Activated CD4-positive, alpha-beta T cell treated with anti-CD3 and anti-CD28 coated beads, Interleukin-10, Interleukin-2, amounts not matched to agents 100 ng/mL and 50 ng/mL, durations not matched to agents 16 hours and 8 hours (primary cell): ENCODE measurements at regions not wholly inside any gene's neighbourhood (a gene's known extent, or its start where the extent isn't known, plus 50 kb on each side); places are given as distances from the start of the nearest gene placed in this dataset.
"Not testable (repeated sequence)": the region's sequence is repeated elsewhere in the genome, so short reads cannot be mapped to it uniquely, and the experiment has no call there.

Experiments
- DNase-seq: peaks from one replicate; pipeline ENCODE4 v3.0.0-alpha.2; 2020

DNA sequence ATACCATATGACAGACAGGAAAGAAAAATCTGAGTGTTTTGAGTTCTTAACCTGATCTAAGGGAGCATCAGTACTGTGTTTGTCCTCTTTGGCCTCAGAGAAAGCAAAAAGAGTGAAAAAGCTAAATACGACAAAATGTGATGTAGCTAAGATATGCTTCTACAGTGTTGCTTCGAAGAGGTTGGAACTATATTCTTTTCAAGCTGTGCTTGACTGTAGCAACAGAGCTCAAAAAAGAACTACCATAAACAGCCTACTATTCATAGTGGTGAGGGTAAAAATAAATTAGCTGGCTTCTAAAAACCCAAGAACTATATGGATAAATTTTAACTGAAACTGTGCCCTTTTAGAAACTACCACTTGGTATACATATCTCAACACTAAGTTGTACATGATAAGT, 881.8 kb upstream of the PCDH10 start:
- no peak for DNase-seq

DNA sequence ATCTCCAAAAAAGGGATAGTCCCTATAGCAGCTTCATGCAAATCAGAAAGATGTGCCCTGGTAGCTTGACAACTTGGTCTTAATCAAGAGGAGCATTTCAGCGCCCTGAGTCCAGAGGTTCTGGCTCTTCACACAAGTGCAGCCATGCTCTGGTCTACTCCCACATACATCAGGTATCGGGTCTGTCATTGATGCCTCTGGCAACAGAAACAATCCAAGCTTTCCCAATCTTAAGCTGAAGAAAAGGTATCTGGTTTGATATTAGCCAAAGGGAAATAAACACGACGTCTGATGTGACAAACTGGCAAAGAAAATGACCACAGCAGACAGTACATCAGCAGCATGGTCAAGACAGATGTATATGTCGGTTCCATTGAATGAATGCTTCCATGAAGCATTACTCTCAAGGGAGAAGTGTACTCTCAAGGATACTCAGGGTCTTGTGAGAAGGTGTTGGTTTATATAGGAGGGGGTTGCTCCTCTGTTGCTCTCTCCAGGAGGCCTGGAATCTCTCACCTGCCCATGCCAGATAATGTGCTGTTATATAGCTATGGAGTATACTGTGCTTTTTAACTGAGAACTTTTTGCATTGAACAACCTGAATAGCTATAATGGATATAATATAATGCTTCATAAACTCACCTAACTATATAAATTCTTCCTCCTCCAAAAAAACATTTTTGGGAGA, 879.6 kb upstream of the PCDH10 start:
- DNase-seq: no peak

DNA sequence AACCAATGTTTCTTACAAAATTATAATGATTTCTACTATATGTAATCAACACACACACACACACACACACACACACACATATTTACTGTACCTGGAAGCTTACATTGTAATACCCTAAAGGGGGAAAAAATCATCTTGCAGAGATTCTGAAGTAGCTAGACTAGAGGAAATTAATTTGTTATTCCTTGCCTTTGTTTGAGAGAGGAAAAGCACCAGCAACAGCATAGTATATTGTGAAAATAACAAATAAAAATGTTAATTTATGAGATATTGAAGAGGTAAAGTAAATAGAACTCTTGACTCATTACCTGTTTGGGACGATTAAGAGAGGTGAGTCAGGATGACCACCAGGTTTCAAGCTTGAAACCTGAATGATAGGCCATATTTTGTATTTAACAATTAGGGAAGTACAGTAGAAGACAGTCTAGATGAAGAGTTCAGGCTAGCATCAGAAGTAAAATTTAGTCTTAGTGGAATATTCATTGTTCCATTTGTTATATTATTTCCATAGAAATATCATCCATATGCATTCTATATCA, 873.4 kb upstream of the PCDH10 start:
- no peak for DNase-seq

DNA sequence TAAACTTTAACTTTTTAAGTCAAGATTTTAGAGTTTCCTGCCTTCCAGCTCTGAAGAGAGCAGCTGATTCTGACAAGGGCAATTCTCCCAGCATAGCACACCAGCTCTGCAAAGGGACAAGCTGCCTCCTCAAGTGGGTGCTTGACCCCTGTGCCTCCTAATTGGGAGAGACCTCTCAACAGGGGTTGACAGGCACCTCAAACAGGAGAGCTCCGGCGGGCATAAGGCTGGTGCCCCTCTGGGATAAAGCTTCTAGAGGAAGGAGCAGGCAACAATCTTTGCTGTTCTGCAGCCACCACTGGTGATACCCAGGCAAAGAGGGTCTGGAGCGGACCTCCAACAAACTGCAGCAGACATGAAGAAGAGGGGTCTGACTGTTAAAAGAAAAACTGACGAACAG, 872.9 kb upstream of the PCDH10 start:
- no peak for DNase-seq

DNA sequence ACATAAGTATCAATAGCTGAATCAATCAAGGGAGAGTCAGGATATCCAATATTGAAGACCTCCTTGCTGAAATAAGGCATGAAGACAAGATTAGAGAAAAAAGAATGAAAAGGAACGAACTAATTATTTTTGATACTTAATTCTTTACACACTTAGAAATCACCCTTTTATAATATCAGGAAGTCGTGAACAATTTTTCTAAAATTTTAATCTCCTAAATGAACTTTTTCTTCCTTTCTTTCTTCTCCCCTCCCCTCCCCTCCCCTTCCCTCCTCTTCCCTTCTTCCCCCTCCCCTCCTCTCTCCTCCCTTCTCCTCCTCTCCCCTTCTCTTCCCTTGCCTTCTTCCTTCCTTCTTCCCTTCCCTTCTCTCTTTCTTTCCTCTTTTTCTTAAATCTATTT, 872.1 kb upstream of the PCDH10 start:
- no peak for DNase-seq

DNA sequence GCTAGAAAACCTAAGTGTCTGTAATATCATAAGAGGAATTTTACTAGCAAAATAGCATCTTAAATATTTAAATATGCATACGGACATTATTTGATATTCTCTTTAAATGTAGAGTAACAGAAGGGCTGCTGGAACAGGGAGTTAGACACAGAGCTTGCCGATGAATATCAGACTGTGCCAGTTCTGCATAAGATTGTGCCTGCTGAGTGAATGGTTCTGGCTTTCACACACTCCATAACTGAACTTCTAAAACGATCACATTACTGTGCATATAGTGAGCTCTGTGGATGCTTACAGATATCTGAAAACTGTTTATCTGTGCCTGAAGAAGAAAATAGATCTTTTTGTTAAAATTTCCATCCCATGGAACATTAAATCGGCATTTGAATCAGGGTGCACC, 867.4 kb upstream of the PCDH10 start:
- no peak for DNase-seq

DNA sequence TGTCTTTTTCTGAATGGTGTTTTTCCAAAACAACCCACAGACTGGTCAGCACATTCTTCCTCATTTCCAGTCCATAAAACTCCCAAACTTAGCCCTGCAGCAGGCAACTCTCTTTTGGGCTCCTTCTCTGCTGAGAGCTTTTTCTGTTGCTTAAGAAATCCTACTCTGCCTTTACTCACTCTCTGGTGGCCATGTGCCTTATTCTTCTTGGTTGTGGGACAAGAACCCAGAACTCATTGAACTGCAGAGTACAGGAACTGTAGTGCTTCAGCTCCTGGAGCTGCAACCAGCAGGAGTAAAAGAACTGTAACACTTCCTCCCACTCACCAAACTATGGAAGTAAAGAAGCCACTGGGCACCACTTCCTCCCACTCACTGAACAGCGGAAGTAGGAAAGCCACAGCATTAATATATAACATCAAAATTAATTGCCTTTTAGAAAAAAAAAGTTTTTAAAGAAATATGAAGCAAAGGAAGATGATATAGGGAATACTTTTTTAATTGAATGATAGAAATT, 864.1 kb upstream of the PCDH10 start:
- no peak for DNase-seq

DNA sequence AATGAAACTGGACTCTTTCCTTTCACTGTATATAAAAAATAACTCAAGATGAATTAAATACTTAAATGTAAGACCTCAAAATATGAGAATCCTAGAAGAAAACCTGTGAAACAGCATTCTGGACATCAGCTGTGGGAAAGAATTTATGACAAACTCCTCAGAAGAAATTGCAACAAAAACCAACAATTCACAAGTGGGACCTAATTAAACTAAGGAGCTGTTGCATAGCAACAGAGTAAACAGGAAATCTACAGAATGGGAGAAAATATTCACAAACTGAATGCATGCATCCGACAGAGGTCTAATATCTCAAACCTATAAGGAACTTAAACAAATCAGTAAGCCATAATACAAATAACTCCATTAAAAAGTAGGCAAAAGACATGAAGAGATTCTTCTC, 851.7 kb upstream of the PCDH10 start:
- DNase-seq: no peak

DNA sequence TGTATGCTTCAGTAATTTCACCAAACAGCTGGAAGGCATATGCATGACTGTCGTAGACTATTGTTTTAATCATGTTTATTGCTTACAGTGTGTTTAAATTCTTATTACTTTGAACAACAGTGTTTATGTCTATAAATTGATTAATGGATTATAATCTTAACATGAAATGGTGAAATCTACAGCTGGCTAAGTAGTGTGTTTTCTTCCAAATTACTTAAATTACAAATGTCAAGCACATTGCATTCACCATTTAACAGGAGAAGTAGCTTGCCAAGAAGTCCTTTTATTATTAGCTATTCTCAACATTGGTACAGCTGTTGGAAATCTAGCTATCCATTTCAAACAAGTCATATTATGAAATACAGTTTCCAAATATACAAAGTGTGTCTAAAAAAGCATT, 849.3 kb upstream of the PCDH10 start:
- DNase-seq: no peak

DNA sequence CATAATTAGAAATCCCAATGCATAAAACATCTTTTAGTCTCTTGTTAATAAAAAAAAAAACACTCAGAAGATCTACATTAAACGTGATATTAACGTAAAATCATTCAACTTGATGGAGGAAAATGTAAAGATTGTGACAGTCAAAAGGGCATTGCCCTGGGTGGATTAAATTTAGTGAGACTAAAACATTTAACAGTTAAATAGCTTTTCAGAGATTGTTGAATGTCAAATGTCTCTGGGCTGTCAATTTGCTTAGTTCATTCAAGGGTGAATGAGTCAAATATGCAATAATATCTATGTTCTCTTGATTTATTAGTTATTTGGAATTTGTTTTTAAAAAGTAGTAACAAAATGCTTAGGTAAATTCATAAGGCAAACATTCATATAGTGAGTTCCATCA, 836.6 kb upstream of the PCDH10 start:
- DNase-seq: no peak

DNA sequence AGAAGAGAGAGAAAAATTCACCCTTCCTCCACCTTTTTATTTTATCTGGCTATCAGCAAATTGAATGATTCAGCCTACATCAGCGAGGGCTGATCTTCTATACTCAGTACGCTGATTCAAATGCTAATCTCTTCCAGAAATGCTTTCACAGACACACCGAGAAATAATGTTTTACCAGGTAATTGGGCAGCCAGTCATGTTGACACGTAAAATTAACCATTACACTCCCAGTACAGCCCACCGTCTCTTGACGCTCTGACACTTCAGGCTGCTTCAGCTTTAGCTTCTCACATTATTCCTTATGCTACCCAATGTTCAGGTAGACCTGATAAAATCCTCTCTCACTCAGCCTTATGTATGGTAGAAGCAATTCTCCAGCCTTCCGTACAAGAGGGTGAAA, 835.2 kb upstream of the PCDH10 start:
- DNase-seq: no peak

DNA sequence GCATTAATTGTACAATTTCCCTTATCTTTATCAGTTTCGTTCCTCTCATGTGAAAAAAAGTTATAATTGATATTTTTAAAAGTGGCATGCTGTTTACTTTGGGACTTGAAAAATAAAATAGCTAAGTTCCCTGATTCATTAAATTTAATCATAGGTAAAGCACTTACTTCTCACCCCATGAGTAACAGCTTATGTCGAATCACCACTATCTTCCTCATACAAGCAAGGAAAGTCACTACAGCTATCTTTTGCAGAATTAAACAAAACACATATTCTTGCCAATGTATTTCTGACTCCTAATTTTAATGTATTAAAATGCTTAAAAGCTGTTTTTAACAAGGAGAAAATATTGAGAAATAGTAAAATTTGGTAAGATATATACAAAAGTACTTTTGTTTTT, 832.4 kb upstream of the PCDH10 start:
- DNase-seq: no peak

DNA sequence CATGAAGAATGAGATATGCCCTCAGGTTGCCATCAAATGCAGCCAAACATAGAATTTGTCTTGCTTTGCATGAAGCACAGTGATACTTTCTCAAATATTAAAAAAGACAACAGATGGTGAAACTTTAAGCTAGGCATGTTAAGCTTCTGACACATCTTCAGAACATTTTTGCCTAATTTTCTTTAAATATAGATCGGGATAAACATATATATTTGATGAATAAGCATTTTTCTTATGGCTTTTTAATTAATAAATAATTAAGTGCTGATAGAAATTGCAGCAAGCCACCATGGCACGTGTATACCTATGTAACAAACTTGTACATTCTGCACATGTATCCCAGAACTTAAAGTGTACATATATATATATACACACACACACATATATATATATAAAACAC, 831.2 kb upstream of the PCDH10 start:
- no peak for DNase-seq

DNA sequence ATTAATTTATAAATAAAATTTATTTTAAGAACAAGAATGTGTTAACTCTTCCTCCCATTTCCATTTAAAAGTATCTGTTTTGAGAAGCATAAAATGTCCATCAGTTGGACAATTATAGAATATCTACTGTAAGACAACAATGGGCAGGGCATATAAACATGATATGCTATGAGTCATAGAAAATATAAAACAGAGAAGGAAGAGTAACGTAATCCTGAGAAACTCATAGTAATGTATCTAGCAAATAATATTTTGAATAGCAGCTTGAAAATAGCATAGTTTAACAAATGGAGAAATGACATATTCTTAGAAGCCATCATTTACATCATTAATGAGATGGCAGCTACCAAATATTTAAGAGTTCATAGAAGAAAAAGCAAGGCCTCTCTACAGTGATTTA, 820.3 kb upstream of the PCDH10 start:
- no peak for DNase-seq

DNA sequence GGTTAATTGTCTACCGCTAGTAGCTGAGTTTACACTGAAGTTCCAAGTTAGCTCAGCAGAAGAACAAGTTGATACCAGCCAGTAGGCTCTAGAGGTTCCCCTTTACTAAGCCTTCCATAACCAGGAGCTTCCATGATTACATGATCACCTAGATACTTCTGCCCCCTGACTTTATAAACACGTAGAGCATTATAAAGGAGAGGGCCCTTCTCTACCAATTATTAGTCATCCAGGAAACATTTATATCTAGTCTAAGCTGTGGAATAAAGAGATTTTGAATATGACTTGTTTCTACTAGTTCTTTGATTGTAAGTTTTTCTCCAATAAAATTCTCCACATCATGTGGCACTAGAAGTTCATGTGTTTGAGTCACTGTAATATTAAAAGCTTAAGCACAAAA, 818.1 kb upstream of the PCDH10 start:
- no peak for DNase-seq

DNA sequence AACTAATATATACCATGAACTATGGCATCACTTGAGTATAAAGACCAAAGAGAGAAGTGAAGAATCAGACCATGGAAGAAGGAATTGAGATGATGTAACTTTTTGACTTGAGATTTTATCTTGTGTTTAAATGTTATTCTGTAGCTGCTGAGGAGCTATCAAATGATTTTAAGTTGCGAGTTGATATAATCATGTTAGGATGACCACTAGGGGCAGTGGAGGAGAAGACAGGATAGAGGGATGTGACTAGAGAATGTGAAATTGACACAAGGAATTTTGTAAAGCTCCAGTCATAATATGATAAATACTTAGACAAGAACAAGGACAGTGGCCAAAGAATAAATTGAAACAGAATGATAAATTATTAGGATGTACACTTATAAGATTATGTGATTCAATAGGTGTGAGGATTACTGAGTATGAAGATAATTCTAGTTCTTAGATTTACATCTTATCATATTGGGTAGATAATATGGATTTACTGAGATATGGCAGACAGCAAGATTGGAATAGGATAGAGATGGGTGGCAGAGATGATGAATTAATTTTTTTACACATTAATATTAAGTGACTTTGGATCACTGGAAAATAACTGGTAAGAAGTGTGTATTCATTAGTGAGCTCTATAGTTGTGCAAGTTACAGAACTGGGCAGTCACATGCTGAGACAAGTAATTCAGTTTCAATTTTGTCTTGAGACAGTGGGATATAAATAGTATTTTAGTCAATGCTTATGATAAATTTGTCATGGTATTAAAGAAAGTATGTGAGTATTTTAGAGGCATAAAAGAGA, 816.0 kb upstream of the PCDH10 start:
- no peak for DNase-seq

DNA sequence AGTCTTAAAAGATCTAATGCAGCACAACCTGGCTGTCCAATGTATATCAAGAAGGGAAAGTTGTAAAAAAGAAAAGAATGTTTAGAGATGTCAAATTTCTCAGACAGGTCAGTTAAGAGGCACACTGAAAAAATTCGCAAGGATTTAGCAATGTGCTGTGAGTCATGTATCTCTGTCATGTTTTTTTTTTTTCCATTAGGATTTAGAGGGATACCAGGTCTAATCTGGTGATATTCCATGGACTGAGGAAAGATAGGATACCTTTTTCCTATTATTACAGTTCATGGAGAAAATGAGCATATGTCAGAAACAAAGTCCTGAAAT, 815.4 kb upstream of the PCDH10 start:
- no peak for DNase-seq

DNA sequence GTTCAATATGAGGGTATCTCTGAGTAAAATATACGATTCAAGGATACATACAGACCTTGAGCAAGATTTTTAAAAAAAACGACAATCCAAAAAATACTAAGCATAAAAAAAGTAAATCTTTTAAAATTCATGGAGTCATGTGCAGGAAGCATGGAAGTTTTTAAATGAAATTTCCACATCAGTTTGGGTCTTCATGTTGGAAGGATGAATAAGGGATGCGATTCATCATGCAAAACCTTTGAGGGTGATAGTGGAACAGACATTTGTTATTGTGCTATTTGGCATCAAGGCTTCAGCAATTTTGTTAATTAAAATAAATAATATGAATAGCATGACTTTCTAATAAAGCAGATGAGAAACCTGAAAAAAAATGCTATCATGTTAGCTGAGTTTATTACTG, 815.0 kb upstream of the PCDH10 start:
- DNase-seq: no peak

DNA sequence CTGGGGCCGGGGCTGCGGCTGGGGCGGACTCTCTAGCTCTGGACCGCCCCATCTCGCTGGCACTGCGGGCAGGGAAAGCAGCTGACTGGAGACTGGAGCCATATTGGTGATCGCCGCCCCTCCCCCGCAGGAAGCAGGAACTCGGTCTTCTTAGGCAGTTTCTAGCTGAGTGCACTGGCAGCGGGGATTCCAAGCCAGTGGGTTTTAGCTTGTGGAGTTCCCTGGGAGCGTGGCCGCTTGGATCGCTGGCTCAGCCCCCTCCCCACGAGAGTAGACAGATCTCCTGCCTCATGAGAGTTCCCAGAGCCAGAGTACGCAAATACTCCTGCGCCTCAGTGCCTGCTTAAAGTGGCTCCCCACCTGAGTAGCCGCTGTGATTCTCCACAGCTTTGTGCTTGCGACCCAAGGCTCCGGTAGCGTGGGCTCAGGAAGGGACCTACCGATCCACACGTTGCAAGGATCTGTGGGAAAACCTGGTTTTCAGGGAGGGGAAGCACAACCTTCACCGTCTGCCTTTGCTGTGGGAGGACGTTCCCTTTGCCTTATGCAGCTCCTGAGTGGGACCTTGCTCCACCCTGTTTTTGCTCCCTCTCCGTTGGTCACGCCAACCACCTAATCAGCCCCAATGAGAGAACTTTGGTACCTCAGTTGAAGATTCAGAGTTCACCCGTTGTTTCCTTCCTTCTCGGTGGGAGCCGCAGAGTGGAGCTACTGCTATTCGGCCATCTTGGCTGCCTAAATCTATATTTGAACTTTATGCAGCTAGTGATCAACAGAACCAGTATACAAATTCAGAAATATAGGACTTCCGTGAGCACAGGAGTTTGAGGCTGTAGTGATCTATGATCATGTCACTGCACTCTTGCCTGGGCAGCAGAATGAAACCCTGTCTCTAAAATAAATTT, 803.9 kb upstream of the PCDH10 start:
- no peak for DNase-seq

DNA sequence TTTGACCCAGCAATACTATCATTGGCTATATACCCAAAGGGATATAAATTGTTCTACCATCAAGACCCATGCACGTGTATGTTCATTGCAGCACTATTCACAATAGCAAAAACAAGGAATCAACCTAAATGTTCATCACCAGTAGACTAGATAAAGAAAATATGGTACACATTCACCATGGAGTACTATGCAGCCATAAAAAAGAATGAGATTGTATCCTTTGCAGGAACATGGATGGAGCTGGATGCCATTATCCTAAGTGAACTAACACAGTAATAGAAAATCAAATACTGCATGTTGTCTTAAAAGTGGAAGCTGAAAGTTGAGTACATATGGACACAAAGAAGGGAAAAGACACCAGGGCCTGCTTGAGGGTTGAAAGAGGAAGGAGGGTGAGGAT, 803.1 kb upstream of the PCDH10 start:
- DNase-seq: no peak

DNA sequence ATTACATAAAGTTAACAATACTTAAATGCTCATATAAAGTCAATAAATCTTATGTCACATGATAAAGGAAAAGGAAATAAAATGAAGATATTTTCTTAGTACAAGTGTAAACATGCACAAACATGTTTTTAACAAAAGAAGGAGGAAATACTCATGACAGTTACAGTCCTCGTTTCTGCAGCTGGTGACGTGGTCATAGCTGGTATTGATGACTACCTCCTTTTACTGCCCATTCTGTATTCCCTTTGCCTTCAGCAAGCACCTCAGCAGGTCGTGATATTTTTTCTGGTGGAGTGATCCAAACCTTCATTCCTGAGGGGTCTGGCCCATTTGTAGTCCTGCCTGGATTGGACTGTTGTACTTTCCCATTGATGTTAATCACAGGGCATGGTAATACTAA, 797.5 kb upstream of the PCDH10 start:
- not testable (repeated sequence) for DNase-seq

DNA sequence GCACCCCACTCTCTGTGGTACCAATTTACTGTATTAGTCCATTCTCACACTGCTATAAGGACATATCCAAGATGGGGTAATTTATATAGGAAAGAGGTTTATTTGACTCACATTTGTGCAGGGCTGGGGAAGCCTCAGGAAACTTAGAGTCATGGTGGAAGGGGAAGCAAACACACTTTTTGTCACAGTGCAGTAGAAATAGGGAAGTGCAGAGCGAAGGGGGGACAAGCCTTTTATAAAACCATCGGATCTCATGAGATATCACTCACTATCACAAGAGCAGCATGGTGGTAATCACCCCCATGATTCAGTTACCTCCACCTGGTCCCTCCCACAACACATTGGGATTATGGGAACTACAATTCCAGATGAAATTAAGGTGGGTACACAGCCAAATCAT, 766.9 kb upstream of the PCDH10 start:
- DNase-seq: no peak

DNA sequence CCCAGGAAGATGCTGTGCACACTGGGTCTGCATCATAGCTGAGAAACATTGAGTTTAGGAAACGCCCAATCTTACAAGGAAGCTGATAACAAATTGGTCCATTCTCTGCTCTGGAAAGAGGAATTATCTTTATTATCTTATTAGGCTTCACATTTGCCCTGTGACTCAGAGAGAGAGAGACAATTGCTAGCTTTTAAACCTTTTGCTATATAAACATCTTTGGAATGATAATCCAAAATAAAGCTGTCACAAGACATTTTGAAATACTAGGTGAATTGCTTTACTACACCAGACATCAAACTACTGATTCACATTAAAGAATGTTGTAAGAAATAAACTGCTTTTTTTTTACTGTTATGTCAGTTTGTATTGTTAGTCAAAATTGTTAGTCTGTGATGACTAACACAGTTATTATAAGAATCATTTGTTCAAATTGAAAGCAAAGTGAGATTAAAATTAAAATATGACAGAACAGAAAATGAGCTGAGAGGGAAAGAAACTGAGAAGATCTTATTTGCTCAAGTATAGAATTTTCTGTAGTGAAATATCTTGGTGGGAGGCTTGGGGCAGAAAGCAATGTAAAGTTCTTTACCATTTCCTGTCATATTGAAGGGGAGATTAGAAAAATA, 765.4 kb upstream of the PCDH10 start:
- DNase-seq: no peak
